PC-3 (cell line): ENCODE measurements at regions not wholly inside any gene's neighbourhood (a gene's known extent, or its start where the extent isn't known, plus 50 kb on each side); places are given as distances from the start of the nearest gene placed in this dataset.

Experiments used
- ATAC-seq: fragments of 200-7000 bp; cut with Tn5 transposase; 2 replicates; pipeline ENCODE4 v1.9.1; 2020; ENCODE audit warnings: mild to moderate bottlenecking, moderate library complexity
- BruUV-seq: library from RNA; stranded (reverse); fragments of 400-500 nt; replicated peaks from 2 replicates; lab custom pipeline; 2021; lab: Mats Ljungman, UMichigan
- CTCF ChIA-PET: fragments of 300-600 bp; sonication (Branson Sonifier 250); formaldehyde crosslinking; loops from one replicate; lab custom pipeline; 2022; ENCODE audit warnings: antibody characterized with exemption; lab: Charles Lee
- POLR2A ChIA-PET: fragments of 300-600 bp; sonication (Branson Sonifier 250); formaldehyde crosslinking; loops from one replicate; lab custom pipeline; 2022; ENCODE audit warnings: antibody characterized with exemption; ENCODE audit not compliant: unreplicated experiment; lab: Charles Lee
- DNase-seq: peaks from one replicate; pipeline ENCODE4 v3.0.0-alpha.2; 2015
- H2AFZ ChIP-seq: fragments of 300-600 bp; sonication (generic); 2 replicates; pipeline ENCODE4 v1.6.0; 2016; ENCODE audit warnings: antibody characterized with exemption, low read length
- H3F3A ChIP-seq: fragments of 300-600 bp; sonication (generic); one replicate; pipeline ENCODE4 v1.6.0; 2017; ENCODE audit warnings: antibody characterized with exemption, low read length, control low read depth, mild to moderate bottlenecking; ENCODE audit not compliant: unreplicated experiment
- H3K27ac ChIP-seq: fragments of 300-600 bp; sonication (generic); 2 replicates; pipeline ENCODE4 v1.5.1; 2016; ENCODE audit warnings: mild to moderate bottlenecking, low read length
- H3K27me3 ChIP-seq: fragments of 300-600 bp; sonication (generic); 2 replicates; pipeline ENCODE4 v1.6.1; 2016; ENCODE audit warnings: low read length, mixed read lengths
- H3K36me3 ChIP-seq: fragments of 300-600 bp; sonication (generic); 2 replicates; pipeline ENCODE4 v1.6.1; 2016; ENCODE audit warnings: low read depth, mixed run types, low read length, mixed read lengths
- H3K4me1 ChIP-seq: fragments of 300-600 bp; sonication (generic); 2 replicates; pipeline ENCODE4 v1.5.1; 2016; ENCODE audit warnings: low read length; ENCODE audit not compliant: insufficient read depth
- H3K4me2 ChIP-seq: fragments of 300-600 bp; sonication (generic); 2 replicates; pipeline ENCODE4 v1.6.0; 2016; ENCODE audit warnings: low read length
- H3K4me3 ChIP-seq: fragments of 300-600 bp; sonication (generic); 2 replicates; pipeline ENCODE4 v1.5.1; 2016; ENCODE audit warnings: mild to moderate bottlenecking, low read length, mixed read lengths
- H3K79me2 ChIP-seq: fragments of 300-600 bp; sonication (generic); 2 replicates; pipeline ENCODE4 v1.6.1; 2017; ENCODE audit warnings: low read length, mixed read lengths
- H3K9ac ChIP-seq: fragments of 300-600 bp; sonication (generic); 2 replicates; pipeline ENCODE4 v1.6.0; 2016; ENCODE audit warnings: mild to moderate bottlenecking, low read length
- H3K9me2 ChIP-seq: fragments of 300-600 bp; sonication (generic); replicated peaks from 2 replicates; pipeline ENCODE4 v1.6.1; 2016; ENCODE audit warnings: mixed run types, low read length, mixed read lengths
- H3K9me3 ChIP-seq: fragments of 300-600 bp; sonication (generic); 2 replicates; pipeline ENCODE4 v1.6.1; 2016; ENCODE audit warnings: low read length, mixed read lengths
- H4K20me1 ChIP-seq: fragments of 300-600 bp; sonication (generic); 2 replicates; pipeline ENCODE4 v1.6.1; 2016; ENCODE audit warnings: low read length, mixed read lengths
- CTCF ChIP-seq: fragments of 300-600 bp; sonication (generic); conservative IDR thresholded peaks from 2 replicates; pipeline ENCODE4 v1.5.1; 2017; ENCODE audit warnings: antibody characterized with exemption, low read depth, mild to moderate bottlenecking, low read length
- EZH2 ChIP-seq: fragments of 300-600 bp; sonication (generic); IDR thresholded peaks from one replicate; pipeline ENCODE4 v1.6.1; 2017; ENCODE audit warnings: antibody characterized with exemption, mild to moderate bottlenecking, low read length; ENCODE audit not compliant: unreplicated experiment
- EZH2phosphoT487 ChIP-seq: fragments of 300-600 bp; sonication (generic); IDR thresholded peaks from 2 replicates; pipeline ENCODE4 v1.6.1; 2018; ENCODE audit warnings: mild to moderate bottlenecking, antibody characterized with exemption, low read length, borderline replicate concordance
- intact Hi-C: fragments of 100-400 bp; cut with micrococcal nuclease; formaldehyde crosslinking; loops from 2 replicates; pipeline ENCODE4 v1.9.0; 2023

DNA sequence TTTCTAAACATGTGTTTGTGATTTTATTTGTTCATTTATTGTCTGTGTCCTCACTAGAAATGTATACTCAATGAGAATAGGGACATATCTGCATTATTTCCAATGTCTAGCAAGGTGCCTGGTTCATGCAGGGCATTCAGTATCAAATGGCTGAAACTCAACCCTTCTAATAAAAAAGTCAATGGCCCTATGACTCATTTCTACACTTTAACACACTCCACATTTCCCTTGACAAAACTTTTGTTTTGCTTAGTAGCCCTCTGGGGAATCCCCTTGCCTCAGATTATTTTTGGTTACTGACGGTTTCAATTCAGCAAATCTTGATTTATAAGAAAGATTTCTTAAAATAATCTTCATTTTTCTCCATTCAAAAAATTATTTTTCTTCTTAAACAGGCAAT lies 206.0 kb upstream of the DMRTA1 start:
- intact Hi-C loops = loop anchor here (2.0 to 5.0 kb wide), 2 partner anchors 116 to 198 kb away; no protein-coding TSS in a partner anchor
- no peaks in the 10 kb centered on the region for H3K9me3 ChIP-seq
- H3K36me3 ChIP-seq = no peaks in the 10 kb centered on the region
- peak overlapping the region; percentile 70 for H3K27ac ChIP-seq
- H3F3A ChIP-seq = no peaks in the 10 kb centered on the region
- no peaks in the 10 kb centered on the region for H4K20me1 ChIP-seq
- ChIA-PET POLR2A (interaction anchor here (1.0 kb wide), 1 partner anchor 82 kb away, joined by 3 read pairs; no protein-coding TSS in a partner anchor), CTCF (no interaction called here)
- BruUV-seq = no TSS peak
- H3K9me2 ChIP-seq = no peaks in the 10 kb centered on the region
- peak overlapping the region; percentile 5; the same call in 1 of the 2 replicates for H2AFZ ChIP-seq
- 0 out of 2 replicates have a peak overlapping the region, but pooled peaks have one; percentile 10 for H3K4me3 ChIP-seq
- TF ChIP-seq EZH2 = no peak
- TF ChIP-seq CTCF = no peak
- peak; percentile 76 for DNase-seq
- H3K4me2 ChIP-seq = peak overlapping the region; percentile 72
- peaks cover 47% of the 10 kb centered on the region for H3K4me1 ChIP-seq
- peak; percentile 39 for ATAC-seq
- no peaks in the 10 kb centered on the region for H3K79me2 ChIP-seq
- peak overlapping the region; percentile 79 for H3K9ac ChIP-seq
- H3K27me3 ChIP-seq = no peaks in the 10 kb centered on the region

DNA sequence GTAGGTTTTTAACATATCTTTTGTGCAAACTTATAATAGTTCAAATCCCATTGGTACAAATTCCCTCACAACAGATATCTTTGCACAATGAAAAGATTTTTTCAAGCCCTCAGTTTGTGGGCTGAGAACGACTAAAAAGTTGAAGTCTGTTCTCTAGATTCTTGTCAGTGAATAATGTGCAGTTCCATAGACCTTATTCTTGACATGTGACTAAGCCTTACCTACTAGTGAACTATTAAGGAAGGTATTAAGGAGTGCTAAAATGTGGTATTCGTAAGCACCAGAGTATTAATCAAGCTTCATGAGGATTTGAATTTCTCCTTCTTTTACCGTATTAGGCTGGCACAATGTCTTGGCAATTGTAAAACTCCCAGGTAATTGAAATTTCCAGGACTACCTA lies 205.6 kb upstream of the DMRTA1 start:
- no peaks in the 10 kb centered on the region for H4K20me1 ChIP-seq
- no peak for TF ChIP-seq CTCF
- TF ChIP-seq EZH2 = no peak
- no peak for TF ChIP-seq EZH2phosphoT487
- H3K27ac ChIP-seq = peak overlapping the region; percentile 70
- H2AFZ ChIP-seq = peak overlapping the region; percentile 5; the same call in 1 of the 2 replicates
- 0 out of 2 replicates have a peak overlapping the region, but pooled peaks have one; percentile 10 for H3K4me3 ChIP-seq
- intact Hi-C loops = loop anchor here (2.0 to 5.0 kb wide), 2 partner anchors 116 to 199 kb away; no protein-coding TSS in a partner anchor
- H3K9ac ChIP-seq = peak overlapping the region; percentile 59
- peak overlapping the region; percentile 72 for H3K4me2 ChIP-seq
- POLR2A ChIA-PET = no interaction called here
- CTCF ChIA-PET = no interaction called here
- H3K9me3 ChIP-seq = no peaks in the 10 kb centered on the region
- no peaks in the 10 kb centered on the region for H3K36me3 ChIP-seq
- peaks cover 47% of the 10 kb centered on the region for H3K4me1 ChIP-seq
- ATAC-seq (no peak), DNase-seq (no peak)
- no TSS peak for BruUV-seq
- H3K27me3 ChIP-seq = no peaks in the 10 kb centered on the region
- no peaks in the 10 kb centered on the region for H3K9me2 ChIP-seq
- H3F3A ChIP-seq = no peaks in the 10 kb centered on the region
- H3K79me2 ChIP-seq = no peaks in the 10 kb centered on the region

DNA sequence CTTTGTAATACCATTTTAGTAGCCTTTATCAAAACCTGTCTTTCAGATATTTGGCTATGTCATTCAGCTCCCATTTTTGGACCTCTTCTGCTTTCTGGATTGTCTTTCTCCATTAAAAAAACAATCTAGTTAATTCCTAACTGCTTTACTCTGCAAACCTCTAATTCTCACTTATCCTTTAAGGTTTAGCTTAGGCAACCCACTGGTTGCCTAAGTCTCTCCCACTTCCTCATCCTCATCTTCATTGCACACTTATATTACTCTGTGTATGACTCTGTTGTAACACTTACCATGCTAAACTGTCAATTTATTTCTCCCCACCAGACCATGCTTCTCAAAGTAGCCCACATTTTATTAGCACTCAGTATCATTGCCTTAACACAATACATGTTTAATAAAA lies 205.0 kb upstream of the DMRTA1 start:
- ATAC-seq = no peak
- no peak for TF ChIP-seq CTCF
- no peak for TF ChIP-seq EZH2
- TF ChIP-seq EZH2phosphoT487 = no peak
- Histone ChIP-seq H3K27me3 (no peaks in the 10 kb centered on the region), H3K9me2 (no peaks in the 10 kb centered on the region), H4K20me1 (no peaks in the 10 kb centered on the region), H2AFZ (no peak overlapping the region), H3K9me3 (no peaks in the 10 kb centered on the region), H3K36me3 (no peaks in the 10 kb centered on the region), H3K4me2 (0 out of 2 replicates have a peak overlapping the region, but pooled peaks have one; percentile 72), H3K4me3 (no peak overlapping the region), H3F3A (no peaks in the 10 kb centered on the region), H3K4me1 (peaks cover 47% of the 10 kb centered on the region), H3K27ac (peak overlapping the region; percentile 70; the same call in 1 of the 2 replicates), H3K79me2 (no peaks in the 10 kb centered on the region), H3K9ac (peak overlapping the region; percentile 59; the same call in 1 of the 2 replicates)
- POLR2A ChIA-PET = no interaction called here
- intact Hi-C loops = loop anchor here (2.0 to 5.0 kb wide), 2 partner anchors 117 to 199 kb away; no protein-coding TSS in a partner anchor
- no TSS peak for BruUV-seq
- CTCF ChIA-PET = no interaction called here
- DNase-seq = no peak
